ENCODE measurements at regions not wholly inside any gene's neighbourhood (a gene's known extent, or its start where the extent isn't known, plus 50 kb on each side); places are given as distances from the start of the nearest gene placed in this dataset.

- TF ChIP-seq, protein P1, sequence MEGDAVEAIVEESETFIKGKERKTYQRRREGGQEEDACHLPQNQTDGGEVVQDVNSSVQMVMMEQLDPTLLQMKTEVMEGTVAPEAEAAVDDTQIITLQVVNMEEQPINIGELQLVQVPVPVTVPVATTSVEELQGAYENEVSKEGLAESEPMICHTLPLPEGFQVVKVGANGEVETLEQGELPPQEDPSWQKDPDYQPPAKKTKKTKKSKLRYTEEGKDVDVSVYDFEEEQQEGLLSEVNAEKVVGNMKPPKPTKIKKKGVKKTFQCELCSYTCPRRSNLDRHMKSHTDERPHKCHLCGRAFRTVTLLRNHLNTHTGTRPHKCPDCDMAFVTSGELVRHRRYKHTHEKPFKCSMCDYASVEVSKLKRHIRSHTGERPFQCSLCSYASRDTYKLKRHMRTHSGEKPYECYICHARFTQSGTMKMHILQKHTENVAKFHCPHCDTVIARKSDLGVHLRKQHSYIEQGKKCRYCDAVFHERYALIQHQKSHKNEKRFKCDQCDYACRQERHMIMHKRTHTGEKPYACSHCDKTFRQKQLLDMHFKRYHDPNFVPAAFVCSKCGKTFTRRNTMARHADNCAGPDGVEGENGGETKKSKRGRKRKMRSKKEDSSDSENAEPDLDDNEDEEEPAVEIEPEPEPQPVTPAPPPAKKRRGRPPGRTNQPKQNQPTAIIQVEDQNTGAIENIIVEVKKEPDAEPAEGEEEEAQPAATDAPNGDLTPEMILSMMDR (IDR thresholded peaks at IDR 0.05; ENCODE audit: low read length): no peak
- no peak for TF ChIP-seq EZH2 (IDR thresholded peaks at IDR 0.05; ENCODE audit: borderline replicate concordance, low read length)
Measured at GRCh38 chr3:31226346-31226745, 306.4 kb upstream of the STT3B start.
